ELR (cell line): ENCODE measurements at regions not wholly inside any gene's neighbourhood (a gene's known extent, or its start where the extent isn't known, plus 50 kb on each side); places are given as distances from the start of the nearest gene placed in this dataset.
"Not testable (repeated sequence)": the region's sequence is repeated elsewhere in the genome, so short reads cannot be mapped to it uniquely, and the experiment has no call there.

Experiments used
- DNase-seq: peaks from one replicate; pipeline ENCODE4 v3.0.0-alpha.2; 2015; ENCODE audit warnings: low read depth

DNA sequence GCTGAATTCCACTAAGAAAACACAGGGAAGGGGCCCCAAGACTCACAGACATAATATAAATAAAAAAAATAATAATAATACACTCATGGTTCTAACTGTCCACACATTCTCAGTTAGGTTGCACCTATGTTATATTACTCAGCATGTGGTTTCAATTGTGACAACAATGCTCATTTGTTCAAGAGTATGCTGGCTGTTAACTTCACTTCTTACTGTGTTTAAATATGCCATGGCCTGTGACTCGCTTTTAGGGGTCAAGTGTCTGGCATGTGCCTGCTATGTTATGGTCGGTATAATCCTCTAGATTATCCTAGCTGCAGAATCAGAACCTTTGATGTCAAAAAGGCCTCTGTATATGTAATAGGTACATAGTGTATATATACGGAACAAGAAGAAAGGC lies 324.8 kb upstream of the INTU start:
- no peak for DNase-seq

DNA sequence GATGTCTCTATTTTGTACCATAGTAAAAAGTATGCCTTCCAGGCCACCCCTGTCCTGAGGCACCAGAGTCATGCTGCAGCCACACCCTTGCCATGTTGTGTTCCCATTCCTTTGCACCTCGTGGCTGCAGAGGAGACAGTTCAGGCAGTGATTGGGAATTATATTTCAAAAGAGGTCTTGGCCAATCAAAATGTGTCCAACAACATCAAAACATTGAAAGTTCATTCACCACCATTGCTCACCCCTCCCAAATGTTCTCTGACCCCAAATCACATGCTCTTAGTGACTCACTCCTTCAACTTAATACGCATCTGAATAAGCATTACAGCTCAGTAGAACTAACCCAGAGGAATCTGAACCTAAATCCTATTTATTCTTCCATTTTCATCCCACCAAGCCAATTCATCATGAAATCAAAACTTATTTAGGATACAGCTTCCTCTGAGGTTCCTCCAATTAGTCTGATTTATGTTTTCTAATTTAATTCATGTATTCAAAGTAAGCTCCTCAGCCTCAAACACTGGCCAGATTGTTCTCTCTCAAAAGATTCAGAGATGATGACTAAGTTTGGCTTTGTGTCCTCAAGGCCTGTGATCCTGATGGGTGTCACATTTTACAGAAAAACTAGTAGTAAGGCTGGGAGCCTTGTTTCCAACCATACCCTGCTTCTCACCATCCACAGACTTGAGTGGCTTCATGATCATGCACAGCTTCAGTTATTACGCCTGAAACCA lies 323.2 kb upstream of the INTU start:
- peak; percentile 1 for DNase-seq

DNA sequence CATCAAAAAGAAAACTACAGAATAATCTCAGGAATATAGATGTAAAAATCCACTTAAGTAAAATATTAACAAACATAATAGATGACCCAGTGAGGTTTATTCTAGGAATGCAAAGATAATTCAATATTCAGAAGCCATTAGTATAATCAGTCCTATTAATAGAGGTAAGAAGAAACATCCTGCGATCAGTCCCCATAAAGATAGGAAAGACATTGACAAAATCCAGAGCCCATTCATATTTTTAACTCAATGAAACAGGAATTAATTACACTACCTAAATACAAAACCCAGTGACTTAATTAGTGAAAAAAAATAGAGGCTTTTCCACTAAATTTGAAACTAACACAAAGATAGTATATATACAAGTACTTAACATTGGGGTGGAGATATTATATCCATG lies 321.4 kb upstream of the INTU start:
- no peak for DNase-seq

DNA sequence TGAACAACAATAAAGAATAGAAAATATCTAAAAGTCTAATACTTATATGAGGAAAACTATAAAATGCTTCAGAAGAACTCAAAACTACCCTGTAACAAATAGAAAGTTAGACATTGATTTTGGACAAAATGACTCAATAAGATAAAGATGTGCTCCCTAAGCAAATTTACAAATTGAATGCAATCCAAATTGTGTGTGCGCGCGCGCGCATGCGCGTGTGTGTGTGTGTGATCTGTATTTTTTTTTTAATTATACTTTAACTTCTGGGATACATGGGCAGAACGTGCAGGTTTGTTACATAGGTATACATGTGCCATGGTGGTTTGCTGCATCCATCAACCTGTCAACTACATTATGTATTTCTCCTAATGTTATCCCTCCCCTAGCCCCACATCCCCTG lies 320.8 kb upstream of the INTU start:
- DNase-seq: no peak

DNA sequence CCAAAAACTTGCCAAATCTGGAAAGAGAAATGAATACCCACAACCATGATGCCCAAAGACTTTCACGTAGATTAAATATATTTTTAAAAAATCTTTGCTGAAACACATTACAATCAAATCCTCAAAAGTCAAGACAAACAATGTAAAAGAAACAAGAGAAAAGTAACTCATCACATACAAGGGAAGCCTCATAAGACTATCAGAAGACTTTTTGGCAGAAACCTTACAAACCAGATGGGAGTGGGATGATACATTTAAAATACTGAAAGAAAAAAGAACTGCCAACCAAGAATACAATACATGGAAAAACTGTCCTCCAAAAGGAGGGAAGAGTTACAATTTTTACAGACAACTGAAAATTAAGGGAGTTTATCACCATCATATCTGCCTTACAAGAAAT lies 319.0 kb upstream of the INTU start:
- no peak for DNase-seq

DNA sequence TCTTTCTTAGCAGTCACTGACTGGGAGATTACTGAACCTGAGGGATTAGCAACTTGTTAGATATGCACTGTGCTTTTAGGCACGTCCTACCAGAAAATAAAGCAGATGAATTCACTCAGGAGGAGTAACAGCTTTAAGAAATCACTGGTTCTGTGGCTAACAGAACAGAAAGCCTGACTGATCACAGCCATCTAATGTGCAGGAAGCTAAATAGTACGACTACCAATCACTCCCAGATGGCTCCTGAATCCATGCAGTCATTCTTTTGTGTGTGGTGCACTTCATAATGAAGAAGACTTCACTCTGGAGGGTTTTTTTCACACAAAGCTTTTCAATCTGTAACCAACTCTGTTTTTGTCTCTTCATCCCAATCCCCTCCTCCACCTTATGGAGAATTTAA lies 305.3 kb upstream of the INTU start:
- DNase-seq: no peak

DNA sequence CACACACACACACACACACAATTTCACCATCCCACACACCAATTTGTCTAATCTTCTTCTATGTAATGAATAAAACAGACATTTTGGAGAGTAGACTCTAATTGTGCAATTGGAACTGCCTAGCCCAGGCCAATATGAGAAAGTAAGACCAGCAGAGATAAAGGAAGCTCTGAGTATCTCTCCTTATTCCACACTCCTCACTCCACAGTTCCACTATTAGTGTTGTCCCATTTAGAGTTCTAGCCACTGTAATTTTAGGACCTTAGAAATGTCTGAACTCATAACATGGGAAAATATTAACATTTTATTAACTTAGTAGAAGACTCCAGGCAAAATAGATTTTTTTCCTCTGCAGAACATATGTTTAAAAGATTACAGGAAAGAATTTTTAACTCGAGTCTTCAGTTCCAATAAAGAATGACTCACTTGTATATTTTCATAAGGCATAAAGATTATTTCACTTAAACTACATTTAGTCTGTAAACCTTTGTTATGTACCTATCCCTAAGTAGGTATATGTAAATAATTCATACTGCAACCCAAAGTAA lies 297.6 kb upstream of the INTU start:
- no peak for DNase-seq

DNA sequence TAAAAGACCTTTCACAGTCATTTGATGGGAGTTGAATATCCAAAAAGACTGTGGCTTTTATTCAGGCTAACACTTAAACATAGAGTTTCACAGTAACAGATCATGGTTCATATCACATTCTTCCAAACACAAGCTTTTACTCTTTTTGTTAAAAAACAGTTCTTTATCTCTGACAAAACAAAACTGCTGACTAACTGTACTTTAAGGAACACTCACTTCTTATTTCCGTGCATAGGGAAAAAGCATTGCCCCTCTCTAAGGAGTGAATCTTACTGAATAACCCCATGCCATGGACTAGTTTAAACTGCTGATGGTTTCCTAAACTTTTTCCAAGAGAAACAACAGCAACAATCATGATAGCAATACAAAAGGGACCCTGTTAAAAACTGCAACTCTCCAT lies 297.0 kb upstream of the INTU start:
- DNase-seq: no peak

DNA sequence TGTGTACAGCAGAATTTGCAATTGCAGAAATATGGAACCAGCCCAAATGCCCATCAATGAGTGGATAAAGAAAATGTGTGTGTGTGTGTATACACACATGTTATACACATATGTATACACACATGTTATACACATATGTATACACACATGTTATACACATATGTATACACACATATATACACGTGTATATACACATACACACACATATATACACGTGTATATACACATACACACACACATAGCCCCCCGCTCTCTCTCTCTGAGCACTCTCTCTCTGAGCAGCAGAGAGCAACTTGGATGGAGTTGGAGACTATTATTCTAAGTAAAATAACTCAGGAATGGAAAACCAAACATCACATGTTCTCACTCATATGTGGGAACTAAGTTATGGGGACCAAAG lies 289.6 kb upstream of the INTU start:
- not testable (repeated sequence) for DNase-seq

DNA sequence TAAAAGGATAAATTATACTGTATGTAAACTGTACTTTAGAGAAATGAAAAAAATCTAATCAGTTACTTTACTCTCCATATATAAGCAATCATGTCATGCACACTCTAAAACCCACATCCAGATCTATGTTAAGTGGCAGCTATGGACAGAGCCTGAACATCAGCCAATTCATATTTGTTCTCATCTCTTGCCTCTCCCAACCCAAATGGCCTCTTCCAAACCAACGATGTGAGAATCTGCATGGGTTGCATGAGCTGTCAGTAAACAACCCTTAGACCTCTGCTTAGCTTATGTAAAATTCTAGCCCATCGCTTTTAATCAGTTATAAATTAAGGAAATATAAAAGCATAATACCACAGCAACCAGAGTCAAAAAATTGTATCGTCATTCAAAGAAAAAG lies 288.7 kb upstream of the INTU start:
- no peak for DNase-seq

DNA sequence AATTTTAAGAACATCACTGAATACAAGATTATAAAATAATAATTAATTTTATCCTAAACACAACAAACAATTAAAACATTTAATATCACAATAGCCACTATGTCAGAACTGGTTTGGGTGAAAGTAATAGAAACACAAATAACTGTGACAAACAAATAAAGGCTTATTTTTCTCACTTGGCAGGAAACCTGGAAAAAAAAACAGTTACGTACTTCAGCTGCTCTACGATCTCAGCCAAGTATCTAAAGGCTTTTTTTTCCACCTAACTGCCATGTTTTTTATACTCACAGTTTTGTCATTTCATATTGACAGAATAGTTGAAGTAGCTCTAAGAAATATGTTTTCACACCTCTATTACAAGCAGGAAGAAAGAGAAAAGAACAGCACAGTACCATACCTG lies 284.8 kb upstream of the INTU start:
- DNase-seq: no peak

DNA sequence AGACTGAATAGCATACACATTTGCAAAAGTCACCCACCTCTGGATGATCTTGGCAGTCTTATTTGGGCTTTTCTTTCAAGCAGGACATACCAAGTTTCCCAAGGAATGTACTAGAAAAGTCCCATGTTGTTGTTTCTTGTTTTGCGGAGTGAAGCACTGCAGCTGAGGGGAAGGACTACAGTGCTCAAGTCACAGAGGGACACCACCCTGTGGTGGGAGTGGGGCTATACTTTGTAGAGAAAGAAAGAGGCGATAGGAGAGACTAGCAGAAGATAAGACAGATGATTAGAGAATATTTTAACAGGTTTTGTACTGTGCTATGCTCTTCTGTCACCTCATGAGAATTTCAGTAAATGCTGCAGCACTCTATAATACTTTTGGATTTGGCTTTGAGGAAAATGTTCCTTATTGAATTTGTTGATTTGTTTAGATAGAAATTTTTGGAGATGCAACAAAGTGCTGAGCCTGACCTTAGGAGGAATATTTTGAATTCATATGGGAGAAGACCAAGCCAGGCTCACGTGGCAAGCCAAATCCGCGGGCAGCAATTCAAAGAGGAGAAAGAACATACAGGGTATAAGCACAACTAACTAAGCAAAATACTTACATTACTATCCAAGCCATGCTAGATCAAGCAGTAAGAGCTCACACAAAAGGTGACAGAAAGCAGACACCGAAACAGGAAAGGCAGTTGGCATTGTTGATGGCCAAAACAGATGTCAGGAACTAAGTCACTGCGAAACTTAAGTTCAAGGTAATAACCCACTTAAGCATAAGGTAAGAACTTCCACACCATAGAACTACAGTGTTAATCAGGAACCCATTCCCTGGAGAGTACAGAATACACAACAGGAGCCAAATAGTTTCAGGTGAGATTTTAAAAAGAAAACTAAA lies 280.3 kb upstream of the INTU start:
- no peak for DNase-seq

DNA sequence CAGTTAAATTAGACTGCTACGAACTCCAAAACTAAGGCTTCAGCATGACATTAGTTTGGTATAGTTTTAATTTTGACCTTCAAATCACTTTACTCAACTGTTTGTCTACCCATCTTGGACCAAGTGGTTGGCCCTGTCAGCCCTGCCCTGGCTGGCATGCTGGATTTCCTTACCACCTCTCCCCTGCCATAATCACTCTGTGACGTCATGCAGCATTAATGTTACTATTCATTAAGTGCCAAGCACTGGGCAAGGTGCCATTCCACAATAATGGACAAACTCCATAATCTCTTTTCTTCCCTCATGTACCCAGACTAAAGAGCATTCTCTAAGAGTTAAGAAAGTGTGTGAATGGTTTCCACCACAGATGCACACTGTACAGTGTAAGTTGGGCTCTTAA lies 277.0 kb upstream of the INTU start:
- DNase-seq: no peak

DNA sequence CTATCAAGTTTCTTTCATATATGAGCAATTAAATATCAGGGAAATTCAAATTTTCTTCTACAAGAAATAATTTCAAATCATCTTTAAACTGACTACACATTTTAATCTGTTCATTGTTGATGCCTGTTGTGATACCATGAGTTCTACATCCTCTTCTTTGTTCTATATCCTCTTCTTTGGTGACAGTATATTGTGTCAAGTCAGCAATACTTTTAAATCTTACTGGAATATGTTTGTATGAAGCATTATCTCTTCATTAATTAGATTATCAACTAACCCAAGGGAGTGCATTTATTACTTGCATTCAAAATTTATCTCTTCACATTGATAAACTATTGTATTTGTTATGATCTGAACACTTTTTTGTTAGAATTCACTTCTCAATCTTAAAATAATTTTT lies 275.0 kb upstream of the INTU start:
- DNase-seq: no peak

DNA sequence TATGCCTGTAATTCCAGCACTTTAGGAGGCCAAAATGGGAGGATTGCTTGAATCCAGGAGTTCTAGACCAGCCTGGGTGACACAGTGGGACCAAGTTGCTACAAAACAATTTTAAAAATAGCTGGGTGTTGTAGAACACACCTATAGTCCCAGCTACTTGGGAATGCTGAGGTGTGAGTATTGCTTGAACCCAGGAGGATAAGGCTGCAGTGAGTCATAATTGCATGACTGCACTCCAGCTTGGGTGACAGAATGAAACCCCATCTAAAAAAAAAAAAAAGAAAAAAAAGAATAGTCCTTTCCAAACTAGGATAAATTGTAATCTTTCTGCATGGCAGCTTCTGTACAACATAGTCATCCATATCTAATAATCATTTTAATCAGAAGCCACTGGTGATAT lies 270.1 kb upstream of the INTU start:
- DNase-seq: no peak

DNA sequence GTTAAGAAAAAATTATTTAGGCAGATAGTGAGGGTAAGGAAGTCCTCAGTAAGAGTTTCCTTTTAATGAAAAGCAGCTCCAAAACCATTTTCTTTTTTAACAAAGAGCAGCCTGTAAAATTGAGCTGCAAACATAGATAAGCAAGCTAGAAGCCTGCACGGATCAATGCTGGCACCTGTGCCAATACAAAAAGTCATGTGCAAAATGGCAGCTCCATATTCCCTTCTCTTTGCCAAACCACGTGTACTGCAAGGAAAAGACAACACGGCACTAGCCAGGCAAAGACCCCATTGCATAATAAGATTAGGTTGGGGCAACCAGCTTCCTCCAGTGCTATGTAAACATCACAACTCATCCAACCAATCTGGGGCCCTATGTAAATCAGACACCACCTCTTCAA lies 268.4 kb upstream of the INTU start:
- DNase-seq: no peak

DNA sequence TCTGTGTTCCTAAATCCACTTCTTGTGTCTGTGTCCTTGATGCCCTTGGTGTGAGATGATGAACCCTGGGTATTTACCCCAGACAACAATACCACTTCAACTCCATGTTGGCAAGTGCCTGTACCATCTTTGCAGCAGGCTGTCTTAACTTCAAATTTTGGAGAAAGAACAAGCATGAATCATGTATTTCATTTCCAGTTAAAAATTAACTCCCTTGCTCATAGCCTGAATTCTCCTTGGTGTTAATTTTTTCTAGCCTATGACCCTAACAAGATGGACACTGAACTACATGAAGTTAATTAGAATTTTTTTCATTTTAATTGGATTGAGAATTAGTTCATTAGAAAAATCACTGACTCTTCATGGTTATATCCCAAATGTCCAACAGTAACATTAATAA lies 267.8 kb upstream of the INTU start:
- DNase-seq: no peak

DNA sequence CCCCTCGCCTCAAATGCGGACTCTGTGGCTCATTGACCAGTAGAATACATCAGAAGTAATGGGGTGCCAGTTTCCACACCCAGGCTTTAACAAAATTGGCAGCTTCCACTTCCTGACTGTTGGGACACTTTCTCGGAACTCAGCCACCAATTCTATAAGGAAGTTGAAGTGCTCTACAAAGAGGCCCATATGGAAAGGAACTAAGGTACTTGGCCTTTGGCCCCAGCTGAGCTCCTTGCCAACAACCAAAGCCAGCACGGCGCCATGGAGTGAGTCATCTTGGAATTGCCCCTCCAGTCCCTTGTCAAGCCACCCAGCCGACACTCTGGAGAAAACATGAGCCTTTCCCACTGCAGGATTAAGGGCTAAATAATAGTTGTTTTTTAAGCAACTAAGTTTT lies 262.2 kb upstream of the INTU start:
- DNase-seq: peak; percentile 3

DNA sequence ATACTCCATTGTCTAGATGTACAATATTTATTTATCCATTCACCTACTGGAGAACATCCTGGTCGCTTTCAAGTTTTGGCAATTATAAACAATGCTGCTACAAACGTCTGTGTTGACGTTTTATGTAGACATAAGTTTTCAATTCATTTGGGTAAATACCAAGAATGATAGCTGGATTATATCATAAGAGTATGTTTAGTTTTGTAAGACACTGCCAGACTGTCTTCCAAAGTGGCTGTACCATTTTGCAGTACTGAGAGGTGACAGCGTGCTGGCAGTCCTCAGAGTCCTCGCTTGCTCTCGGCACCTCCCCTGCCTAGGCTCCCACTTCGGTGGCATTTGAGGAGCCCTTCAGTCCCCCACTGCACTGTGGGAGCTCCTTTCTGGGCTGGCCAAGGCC lies 253.3 kb upstream of the INTU start:
- DNase-seq: no peak

DNA sequence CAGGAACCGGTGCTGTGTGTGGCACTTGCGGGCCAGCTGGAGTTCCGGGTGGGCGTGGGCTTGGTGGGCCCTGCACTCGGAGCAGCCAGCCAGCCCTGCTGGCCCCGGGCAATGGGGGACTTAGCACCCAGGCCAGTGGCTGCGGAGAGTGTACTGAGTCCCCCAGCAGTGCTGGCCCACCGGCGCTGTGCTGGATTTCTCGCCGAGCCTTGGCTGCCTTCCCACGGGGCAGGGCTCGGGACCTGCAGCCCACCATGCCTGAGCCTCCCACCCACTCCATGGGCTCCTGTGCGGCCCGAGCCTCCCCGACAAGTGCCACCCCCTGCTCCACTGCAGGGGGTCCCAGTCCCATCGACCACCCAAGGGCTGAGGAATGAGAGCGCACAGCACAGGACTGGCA lies 252.8 kb upstream of the INTU start:
- DNase-seq: not testable (repeated sequence)

DNA sequence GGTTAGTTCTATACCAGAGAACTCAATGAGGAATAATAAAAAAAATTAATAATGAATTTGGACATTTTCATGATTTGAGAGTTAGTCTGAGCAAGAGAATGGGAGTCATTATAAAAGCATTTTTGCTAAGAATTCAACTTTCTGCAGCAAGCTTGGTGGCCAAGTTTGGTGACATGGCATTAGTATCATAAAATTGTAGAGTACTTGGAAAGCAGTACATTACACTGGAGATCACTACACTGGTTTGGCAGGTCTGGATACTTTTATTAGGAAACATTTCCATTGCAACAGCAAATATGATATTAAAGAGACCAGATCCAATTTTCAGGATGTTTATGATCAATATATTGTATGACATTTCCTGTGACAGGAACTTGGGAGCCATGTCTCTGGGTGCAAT lies 249.1 kb upstream of the INTU start:
- no peak for DNase-seq

DNA sequence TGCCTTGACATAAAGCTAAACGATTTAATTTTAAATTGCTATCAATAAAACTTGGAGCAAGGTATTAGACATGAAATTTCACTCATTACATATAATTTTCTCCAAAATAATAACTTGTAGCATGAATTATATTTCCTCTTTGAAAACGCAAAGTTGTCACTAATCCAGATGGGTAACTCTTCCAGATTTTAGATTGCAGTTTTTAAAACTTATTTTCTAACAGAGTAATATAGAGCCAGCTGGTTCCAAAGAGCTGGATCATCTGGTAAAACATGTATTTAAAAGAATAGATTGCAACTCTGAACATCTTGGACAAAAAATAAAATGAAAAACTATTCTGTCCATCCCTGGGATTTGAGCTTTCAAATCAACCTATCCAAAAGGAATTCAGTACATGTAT lies 238.2 kb upstream of the INTU start:
- DNase-seq: no peak

DNA sequence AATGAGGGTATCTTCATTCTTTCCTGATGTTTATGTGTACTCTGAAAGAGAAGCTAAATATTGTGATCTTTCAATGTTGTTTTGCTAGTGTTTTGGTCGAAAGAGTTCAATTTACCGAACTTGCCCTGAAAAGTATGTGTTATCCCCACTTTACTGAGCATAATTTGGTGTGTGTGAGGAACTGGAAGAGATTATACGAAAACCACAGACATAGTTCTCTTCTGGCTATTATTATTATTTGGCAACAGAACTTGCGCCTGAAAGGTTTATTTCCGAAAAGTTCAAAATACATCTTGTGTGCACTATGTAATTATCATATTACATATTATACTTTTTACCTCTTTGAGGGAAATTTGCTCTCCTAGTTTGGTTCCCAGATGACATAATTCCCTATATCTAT lies 232.5 kb upstream of the INTU start:
- DNase-seq: no peak
